ENCODE measurements at regions not wholly inside any gene's neighbourhood (a gene's known extent, or its start where the extent isn't known, plus 50 kb on each side); places are given as distances from the start of the nearest gene placed in this dataset.

DNA sequence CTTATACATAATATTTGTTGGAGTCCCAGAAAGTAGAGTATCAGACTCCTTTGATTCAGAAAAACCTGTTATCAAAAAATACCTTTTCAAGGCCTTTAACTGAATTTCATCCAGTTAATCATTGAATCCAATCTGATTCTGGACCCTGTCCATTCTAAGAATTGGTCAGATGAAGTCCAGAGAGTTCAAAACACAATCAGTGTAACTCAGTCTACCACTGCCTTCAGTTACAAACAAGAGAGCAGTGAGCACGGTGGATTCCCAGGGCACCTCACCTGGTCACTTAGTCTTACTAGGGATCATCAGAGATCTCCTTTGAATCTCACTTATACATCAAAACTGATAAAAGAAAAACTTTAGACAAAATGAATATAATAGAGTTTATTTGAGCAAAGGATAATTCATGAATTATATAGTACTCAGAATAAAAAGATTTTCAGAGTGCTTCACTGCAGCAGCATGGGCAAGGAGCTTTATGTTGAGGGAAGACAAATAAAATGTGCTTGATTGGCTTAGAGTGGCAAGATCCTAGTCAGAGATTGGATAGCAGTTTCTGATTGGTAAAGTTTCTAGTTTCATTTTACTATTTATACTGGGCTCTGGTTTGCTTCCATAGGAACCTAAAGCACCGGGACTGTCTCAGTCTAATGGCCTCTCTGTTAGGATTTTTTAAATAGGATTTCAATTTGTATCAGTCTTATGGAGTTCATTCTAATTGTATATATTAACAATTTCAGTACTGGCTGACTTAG lies 474.9 kb upstream of the GOLIM4 start:
- DNase-seq, result no peak

DNA sequence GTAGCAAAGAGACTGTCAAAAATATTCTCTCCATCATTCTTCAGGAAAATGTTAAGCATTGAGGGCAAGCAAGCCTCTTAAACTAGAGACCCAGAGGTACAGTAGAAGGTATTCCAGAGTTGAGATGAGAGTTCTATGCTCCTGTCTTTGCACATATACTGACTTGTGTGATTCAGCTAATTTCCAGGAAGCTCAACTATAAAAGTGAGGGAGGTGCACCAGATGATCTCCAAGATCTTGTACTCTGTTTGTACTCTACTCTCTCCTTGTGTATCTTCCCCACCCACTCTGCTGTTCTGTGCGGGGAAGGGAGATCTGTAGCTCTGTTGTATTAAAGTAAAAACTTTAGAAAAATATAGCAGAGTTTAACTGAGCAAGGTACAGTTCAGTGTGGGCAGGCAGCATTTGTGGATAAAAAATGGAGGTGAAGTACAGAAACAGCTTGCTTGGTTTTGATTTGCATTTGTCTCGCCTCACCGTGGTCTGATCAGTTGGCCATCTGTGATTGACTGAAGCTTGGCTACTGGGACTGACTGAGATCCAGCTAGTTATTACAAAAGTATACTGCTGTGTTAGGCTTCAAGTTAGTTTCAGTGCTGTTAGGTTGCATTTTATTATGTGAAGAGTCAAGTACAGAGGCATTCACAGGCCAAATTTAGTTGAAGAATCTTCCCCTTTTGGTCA lies 463.1 kb upstream of the GOLIM4 start:
- DNase-seq, result no peak

- DNase-seq, result no peak
Observed at GRCh38 chr3:168552251-168552650, 456.5 kb upstream of the GOLIM4 start.

DNA sequence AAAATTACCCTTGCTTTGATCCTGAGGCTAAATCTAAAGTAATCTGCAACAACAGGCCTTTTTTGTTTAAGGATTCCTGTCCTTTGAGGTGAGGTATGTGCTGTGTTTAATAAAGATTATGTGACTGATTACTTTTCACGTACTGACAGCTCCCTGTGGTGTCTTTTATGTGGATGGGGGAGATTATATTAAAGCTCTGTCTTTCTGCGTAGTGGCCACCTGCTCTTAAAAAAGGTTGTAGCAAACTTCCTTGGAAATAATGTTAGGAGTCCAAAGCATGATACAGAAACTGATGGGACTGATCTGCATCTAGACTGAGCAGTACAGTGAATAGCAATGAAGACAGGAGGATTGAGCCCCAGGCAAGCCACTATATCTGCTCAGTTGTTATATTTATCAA lies 453.0 kb upstream of the GOLIM4 start:
- no peak for DNase-seq

DNA sequence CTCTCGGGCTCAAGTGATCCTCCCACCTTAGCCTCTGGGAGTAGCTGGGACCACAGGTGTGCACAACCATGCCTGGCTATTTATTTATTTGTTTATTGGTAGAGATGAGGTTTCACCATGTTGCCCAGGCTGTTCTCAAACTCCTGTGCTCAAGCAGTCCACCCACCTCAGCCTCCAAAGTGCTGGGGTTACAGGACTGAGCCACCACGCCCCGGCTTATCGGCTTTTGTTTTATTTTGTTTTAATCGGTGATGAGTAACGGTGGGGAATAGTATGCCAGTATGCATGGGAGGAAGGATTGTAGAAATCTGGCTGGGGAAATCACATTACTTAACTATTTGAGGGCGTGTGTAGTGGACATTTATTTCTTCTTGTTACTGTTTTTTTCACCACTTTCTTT lies 451.0 kb upstream of the GOLIM4 start:
- DNase-seq, result no peak

GRCh38 chr3:168545591-168545990 lies 449.9 kb upstream of the GOLIM4 start:
- no peak for DNase-seq

GRCh38 chr3:168544097-168544957 lies 448.6 kb upstream of the GOLIM4 start:
- DNase-seq, result no peak

DNA sequence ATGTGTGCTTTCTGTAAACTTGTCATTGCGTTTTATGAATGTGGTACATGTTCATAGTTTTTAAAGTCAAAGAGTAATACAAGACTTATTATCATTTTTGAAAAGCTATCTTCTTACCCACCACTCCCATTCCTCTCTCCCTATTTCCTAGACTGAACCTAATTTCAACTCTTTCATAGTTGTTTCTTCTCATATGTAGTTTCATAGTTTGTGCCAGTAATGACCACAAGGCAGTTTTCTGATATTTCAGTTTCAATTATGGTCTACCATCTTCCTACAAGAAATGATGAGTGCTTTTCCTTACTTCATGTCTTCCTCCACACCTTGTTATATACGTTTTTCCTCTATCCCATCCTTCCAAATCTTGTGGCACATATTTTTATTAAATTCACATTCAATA lies 445.0 kb upstream of the GOLIM4 start:
- DNase-seq, result no peak

DNA sequence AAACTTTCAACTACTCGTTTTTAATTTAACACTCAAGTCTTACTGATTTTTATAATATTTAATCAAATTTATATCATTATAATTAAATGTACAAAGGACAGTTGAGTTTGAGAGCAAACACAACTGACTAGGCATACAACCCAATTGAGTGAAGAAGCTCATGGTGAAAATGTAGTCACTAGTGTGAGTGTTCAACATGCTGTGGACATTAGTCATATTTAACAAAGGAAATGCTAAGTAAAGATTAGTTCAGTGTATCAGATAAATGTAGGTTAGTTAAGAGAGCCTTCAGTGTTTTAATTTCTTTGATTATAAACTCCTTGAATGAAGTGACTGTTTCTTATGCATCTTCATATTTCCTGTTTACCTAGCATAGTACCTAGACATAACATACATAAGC lies 444.2 kb upstream of the GOLIM4 start:
- DNase-seq, result no peak

- no peak for DNase-seq
Observed at GRCh38 chr3:168534761-168535160, 439.0 kb upstream of the GOLIM4 start.

DNA sequence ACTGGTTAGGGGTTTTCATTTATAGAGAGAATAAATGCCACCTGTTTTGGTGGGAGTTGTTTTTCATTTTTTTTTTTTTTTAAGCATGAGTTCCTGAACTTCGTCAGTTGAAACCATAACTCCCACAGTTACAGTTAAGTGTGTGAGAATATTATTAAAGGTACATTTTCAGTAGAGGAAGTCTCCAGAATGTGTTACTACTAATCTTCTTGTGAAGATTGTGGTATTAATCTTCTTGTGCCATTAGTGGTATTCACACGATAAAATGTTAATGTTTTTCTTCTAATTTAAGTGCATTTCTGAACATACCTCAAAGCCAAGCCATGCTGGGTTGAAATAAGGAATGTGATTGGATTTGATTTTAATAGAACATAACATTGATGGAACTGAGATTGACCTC lies 437.9 kb upstream of the GOLIM4 start:
- DNase-seq, result no peak

- DNase-seq, result no peak
Observed at GRCh38 chr3:168532135-168532534, 436.4 kb upstream of the GOLIM4 start.

DNA sequence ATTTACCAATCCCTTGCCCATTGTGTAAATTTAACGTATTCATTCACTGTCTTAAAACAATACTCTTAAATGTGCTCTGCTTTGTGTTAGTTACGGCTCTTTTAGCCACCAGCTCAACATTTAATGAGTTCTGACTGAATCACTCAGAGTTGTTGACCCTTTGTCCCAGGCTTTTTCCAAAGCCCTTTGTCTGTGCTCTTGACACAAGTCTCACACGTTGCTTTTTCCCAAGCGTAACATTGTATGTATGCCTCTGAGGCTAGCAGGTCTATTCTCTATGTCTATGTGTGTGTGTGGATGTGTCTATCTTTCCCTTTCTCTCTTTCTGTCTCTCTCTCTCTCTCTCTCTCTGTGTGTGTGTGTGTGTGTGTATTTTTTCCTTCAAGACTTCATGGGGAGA lies 435.4 kb upstream of the GOLIM4 start:
- no peak for DNase-seq

DNA sequence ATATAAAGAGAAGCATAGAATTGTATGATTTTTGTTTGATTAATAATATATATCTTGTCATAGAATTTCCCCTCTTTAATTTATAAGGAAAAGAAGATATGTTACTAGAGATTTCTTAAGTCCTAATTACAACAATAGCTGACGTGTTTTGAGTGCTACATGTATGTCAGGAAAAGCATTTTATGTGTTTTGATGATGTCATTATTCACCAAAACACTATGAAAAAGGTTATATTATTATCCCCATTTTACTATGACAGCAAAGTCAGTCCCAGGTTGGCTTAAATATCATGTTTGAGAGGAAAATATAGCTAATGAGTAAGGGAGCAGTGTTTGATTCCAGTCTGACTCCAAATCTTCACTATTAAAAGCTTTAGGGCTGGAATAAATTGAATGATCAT lies 428.4 kb upstream of the GOLIM4 start:
- no peak for DNase-seq

- DNase-seq, result peak; percentile 64
Observed at GRCh38 chr3:168517249-168518071, 421.7 kb upstream of the GOLIM4 start.

DNA sequence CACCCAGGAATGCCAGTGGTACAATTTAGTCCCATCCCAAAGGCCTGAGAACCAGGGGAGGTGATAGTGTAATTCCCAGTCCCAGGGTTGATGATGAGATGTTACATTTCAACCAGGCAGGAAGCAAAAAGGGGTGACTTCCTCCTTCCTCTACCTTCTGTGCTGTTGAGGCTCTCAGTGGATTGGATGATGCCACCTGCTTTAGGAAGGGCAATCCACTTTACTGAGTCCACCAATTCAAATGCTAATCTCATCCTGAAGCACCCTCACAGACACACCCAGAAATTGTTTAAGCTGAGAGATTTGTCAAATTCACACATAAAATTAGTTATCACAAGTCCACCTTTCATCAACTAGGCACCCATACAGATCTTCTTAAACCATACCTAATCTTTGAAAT lies 418.5 kb upstream of the GOLIM4 start:
- DNase-seq, result no peak

DNA sequence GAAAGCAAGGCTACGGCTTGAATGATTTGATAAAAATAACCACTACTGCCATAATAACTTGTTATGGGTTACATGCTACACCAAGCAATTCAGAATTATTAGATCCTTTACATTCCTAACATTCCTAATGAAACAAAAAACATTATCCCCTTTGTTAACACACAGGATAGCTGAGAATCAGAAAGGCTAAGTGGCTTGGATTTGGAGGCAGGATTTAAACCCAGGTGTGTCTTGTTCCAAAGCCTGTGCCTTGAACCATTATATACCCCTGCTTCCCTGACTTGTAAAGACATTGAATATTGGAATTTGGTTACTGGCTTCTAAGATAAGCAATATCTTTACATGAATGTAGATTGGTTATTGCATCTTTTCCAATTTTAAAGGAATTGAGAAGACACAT lies 417.1 kb upstream of the GOLIM4 start:
- no peak for DNase-seq

GRCh38 chr3:168511428-168512014 lies 415.8 kb upstream of the GOLIM4 start:
- DNase-seq, result no peak

DNA sequence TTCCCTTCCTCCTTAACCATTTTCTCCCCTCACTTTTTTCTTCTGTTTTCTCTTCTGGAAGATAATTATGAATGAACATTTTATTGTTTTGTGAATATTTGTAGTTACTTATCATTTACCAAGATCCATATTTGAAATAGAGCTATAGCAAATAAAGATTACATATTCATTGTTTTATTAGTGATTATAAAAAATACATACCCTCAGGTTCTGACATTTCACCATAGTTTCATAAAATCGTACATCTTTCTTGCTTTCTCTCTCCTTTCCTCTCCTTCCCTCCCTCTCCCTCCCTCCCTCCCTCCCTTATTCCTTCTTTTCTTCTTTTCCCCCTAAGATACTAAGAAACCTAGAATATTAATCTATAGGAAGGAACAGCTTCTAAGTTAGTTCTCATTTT lies 410.9 kb upstream of the GOLIM4 start:
- no peak for DNase-seq

GRCh38 chr3:168501570-168501969 lies 405.8 kb upstream of the GOLIM4 start:
- DNase-seq, result no peak

GRCh38 chr3:168498194-168498593 lies 402.5 kb upstream of the GOLIM4 start:
- no peak for DNase-seq

DNA sequence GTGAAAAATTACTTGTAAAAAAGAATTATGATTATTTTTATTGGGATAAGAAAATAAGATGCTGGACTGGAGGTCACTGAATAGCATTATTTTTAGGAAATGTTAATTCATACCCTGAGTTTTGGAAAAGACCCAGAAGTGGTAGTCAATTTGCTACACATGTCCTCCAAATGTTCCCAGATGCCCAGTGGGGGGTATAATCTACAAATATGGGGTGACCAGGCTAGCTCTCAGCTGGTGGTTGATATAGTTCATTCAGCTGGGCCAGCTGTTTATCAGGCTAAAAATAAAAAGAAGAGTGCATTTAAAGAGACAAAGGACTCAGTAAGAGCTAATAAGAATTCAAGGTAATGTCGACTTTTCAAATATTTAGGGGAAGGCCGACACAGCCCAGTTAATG lies 402.0 kb upstream of the GOLIM4 start:
- DNase-seq, result no peak

GRCh38 chr3:168497183-168497582 lies 401.5 kb upstream of the GOLIM4 start:
- DNase-seq, result no peak

Data from NCI-H1105 (cell line).